HTR-8/SVneo (cell line): ENCODE measurements at regions not wholly inside any gene's neighbourhood (a gene's known extent, or its start where the extent isn't known, plus 50 kb on each side); places are given as distances from the start of the nearest gene placed in this dataset.

Experiments used
- DNase-seq: peaks from one replicate; pipeline ENCODE4 v3.0.0; 2011; ENCODE audit warnings: low spot score, mixed read lengths; ENCODE audit not compliant: insufficient read length
- FAIRE-seq: peaks from 2 replicates; lab custom pipeline; 2011; peaks lifted over from hg19 to GRCh38; lab: Jason Lieb, UNC

DNA sequence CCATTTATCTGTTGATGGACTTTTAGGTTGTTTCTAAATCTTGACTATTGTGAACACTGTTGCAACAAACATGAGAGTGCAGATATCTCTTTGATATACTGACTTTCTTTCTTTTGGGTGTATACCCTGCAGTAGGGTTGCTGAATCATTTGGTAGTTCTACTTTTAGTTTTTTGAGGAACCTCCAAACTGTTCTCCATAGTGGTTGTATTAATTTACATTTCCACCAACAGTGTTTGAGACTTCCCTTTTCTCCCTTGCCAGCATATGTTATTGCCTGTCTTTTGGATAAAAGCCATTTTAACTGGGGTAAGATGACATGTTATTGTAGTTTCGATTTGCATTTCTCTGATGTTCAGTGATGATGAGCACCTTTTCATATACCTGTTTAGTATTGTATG, 330.0 kb downstream of the DDX10 start:
- DNase-seq (no peak), FAIRE-seq (no peak)

DNA sequence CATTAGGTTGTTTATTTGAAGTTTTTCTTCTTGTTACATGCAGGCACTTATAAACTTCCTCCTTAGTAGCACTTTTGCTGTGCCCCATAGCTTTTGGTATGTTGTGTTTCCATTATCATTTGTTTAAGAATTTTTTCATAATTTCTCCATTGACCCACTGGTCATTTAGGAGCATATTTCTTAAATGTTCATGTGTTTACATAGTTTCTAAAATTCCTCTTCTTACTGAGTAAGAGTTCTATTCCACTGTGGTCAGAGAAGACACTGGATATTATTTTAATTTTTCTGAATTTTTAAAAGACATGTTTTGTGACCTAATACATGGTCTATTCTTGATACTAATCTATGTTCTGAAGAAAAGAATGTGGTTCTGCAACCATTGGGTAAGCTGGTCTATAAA, 333.0 kb downstream of the DDX10 start:
- FAIRE-seq = no peak
- DNase-seq = no peak

GRCh38 chr11:109000531-109000930, 335.7 kb downstream of the DDX10 start:
- no peak for FAIRE-seq
- no peak for DNase-seq

- no peak for DNase-seq
- FAIRE-seq = no peak
Observed at GRCh38 chr11:109001585-109001984, 336.7 kb downstream of the DDX10 start.

- no peak for FAIRE-seq
- no peak for DNase-seq
Observed at GRCh38 chr11:109012991-109013390, 348.1 kb downstream of the DDX10 start.

- DNase-seq (peak; percentile 49), FAIRE-seq (peak; percentile 67)
Observed at GRCh38 chr11:109015283-109015682, 350.4 kb downstream of the DDX10 start.

DNA sequence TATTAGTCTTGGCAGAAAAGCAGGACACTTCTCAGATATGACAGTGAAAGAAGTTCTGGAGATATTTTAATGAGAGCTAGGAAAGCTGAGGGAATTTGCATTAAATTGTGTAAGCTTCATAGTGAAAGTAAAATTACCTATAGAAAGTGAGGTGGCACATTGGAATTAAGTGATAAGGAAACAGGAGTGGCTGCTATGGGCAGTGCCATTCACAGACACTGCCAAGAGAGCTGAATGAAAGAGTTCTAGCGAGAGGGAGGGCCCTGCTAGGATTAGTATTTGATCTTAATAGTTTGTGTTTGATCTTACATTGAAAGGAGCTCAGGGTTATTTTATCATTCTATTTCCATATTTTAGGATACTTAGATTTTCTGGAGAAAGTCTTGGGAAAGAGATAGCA, 351.9 kb downstream of the DDX10 start:
- DNase-seq (no peak), FAIRE-seq (no peak)

DNA sequence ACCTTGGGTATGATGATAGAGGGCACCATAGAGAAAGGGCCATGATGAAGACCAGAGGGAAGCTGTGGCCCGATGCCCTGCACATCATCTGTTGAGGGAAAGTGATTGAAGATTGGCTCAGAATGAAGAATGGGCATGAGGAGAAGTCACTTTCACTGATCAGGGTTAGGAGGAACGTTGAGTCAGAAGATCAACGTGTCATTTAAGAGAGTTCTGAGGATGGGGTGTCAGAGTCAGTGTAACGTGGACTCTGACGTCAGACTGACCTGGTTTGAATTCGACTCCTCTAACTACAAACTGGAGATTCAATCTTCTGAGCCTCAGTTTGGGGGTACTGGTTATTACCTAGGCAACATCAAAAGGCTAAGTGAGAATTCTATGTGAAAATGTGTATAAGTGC, 352.6 kb downstream of the DDX10 start:
- FAIRE-seq = no peak
- DNase-seq = no peak

DNA sequence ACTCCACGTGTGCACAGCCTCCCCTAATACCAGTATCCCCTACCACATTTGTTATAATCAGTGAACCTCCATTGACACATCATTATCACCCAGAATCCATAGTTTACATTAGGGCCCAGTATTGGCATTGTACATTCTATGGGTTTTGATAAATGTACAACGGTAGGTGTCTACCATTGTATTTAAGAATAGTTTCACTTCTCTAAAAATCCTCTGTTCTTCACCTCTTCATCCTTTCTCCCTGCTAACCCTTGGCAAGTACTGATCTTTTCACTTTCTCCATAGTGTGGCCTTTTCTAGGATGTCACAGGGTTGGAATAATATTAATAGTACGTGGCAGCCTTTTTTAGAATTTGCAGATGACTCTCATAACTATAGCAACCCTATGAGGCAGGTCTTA, 353.8 kb downstream of the DDX10 start:
- no peak for FAIRE-seq
- DNase-seq = no peak

- DNase-seq = no peak
- no peak for FAIRE-seq
Observed at GRCh38 chr11:109019342-109019936, 354.6 kb downstream of the DDX10 start.

- DNase-seq = no peak
- no peak for FAIRE-seq
Observed at GRCh38 chr11:109023036-109023435, 358.2 kb downstream of the DDX10 start.

DNA sequence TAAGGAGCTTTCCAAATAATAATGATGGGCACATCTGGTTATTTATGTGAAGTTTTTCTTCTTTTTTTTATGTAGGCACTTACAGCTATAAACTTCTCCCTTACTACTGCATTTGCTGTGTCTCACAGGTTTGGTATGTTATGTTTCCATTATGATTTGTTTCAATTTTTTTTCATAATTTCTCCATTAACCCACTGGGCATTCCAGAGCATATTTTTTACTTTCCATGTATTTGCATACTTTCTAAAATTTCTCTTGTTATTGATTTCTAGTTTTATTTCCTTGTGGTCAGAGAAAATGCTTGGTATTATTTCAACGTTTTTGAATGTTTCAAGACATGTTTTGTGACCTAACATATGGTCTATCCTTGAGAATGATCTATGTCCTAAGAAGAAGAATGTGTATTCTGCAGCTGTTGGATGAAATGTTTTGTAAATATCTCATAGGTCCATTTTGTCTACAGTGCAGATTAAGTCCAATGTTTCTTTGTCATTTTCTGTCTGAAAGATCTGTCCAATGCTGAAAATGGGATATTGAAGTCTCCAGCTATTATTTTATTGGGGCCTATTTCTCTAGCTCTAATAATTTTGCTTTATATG, 362.1 kb downstream of the DDX10 start:
- no peak for FAIRE-seq
- no peak for DNase-seq

- DNase-seq = no peak
- FAIRE-seq = no peak
Observed at GRCh38 chr11:109027851-109028250, 363.0 kb downstream of the DDX10 start.

GRCh38 chr11:109029927-109030326, 365.1 kb downstream of the DDX10 start:
- DNase-seq (no peak), FAIRE-seq (no peak)

- no peak for FAIRE-seq
Observed at GRCh38 chr11:109033627-109034338, 368.9 kb downstream of the DDX10 start.

DNA sequence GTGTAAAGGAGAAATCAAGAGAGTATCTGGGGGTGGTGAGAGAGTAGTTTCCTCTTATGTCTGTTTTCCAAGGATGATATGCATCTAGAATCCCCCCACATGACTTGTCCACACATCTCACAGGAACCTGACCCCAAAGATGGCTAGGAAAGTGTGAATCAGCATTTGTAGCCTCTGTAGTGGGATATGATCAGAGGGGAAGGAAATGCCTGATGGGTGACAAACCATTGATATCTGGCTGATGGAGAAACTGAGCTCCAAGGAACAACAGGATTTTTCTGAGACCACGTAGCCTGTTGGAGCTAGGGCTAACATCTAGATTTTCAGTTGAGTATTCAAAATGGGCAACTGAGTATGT, 369.4 kb downstream of the DDX10 start:
- FAIRE-seq = peak; percentile 72
- DNase-seq = no peak

More at GRCh38 chr11:109033627-109034338, 368.9 kb downstream of the DDX10 start:
- no peak for DNase-seq

GRCh38 chr11:109035284-109035683, 370.4 kb downstream of the DDX10 start:
- FAIRE-seq (no peak), DNase-seq (no peak)

DNA sequence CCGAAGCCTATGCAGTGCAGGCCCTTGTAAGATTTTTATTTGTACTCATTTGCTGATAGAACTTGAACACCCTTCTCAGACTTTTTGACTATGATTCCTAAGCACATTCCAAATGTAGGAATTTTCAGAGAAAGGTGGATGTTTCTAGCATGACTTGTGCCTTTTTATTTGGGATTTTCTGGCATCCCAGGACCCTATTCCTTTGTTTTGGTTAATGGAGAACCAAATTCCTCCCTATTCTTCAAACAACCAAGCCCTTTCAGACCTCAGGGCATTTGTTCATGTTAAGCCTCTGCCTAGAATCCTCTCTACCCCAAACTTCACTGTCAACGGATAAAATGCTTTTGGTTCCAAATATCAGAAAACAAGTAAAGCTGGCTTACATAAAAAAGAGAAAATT, 371.1 kb downstream of the DDX10 start:
- DNase-seq (no peak), FAIRE-seq (no peak)

DNA sequence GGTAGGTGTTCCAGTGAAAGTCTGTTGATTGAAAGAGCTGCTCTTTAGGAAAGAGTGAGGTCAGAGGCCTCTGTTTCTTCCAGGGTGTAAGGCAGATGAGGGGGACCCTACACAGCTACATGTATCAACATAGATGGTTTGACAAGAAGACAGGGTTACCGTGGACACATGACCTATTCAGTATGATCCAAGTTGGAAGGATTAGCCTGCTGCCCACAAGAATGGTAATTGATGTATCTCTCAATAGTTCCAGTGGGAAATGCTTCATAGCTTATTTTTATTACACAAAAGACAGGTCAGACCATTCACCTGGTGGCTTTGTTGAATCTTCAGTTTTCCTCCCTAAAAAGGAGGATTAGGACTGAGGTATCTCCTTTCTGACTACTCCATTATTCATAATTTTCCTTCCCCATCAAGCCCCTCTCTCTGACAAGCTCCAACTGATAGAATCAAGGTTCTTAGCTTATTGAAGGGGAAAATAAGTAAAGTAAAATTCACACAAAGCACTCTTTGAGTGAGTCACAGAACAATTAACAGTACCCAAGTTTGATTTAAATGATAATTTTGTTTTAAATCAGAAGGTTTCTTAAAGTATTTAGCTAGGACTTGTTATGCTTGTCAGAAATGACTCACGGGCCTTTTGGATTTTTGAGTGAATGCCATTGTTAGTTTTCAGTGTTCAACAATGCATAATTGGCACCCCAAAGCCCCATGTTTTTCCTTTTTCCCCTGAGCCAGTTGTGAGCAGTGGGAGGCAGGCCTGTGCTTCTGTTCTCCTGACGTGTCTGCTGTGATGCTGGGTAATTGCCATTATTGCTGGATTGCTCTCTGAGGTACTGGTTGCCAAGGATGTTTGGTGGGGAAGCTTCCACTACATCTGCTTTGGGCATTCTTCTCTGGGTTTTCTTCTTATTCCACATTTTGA, 373.2 kb downstream of the DDX10 start:
- DNase-seq (no peak), FAIRE-seq (no peak)

GRCh38 chr11:109039611-109040010, 374.7 kb downstream of the DDX10 start:
- no peak for FAIRE-seq

DNA sequence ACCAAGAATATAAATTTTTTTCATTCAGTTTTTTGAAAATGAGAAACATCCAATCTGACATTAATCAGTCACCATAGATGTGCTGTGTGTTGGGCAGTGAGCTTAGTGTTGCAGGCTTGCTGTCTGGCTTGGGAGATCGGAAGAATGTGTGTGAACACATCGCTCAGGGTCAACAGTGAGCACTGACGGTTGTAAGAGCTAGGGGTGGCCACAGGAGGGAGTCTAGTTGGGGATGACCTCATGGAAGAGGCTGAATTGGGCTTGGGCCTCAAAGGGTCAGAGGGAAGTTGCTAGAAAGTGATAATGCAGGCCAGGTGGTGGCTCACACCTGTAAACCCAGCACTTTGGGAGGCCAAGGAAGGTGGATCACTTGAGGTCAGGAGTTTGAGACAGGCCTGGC, 375.4 kb downstream of the DDX10 start:
- DNase-seq (no peak), FAIRE-seq (peak; percentile 86)

More at GRCh38 chr11:109039611-109040010, 374.7 kb downstream of the DDX10 start:
- no peak for DNase-seq
